NB4 (cell line): ENCODE measurements at regions not wholly inside any gene's neighbourhood (a gene's known extent, or its start where the extent isn't known, plus 50 kb on each side); places are given as distances from the start of the nearest gene placed in this dataset.

ENCODE experiments used
- CTCF ChIP-seq: IDR thresholded peaks from one replicate; pipeline ENCODE4 v1.5.1; 2012; ENCODE audit warnings: low read depth, low read length
- MAX ChIP-seq: IDR thresholded peaks from 2 replicates; pipeline ENCODE4 v1.6.1; 2011; ENCODE audit warnings: low read depth, low read length
- POLR2A ChIP-seq: IDR thresholded peaks from 2 replicates; pipeline ENCODE4 v1.6.1; 2011; ENCODE audit warnings: mild to moderate bottlenecking; ENCODE audit not compliant: insufficient read length; ENCODE audit errors: extremely low read depth

- TF ChIP-seq CTCF (no peak), MAX (no peak), POLR2A (no peak)
Observed at GRCh38 chr2:4356109-4356508, 652.7 kb downstream of the DCDC2C start.
